D341Med (cell line): ENCODE measurements at regions not wholly inside any gene's neighbourhood (a gene's known extent, or its start where the extent isn't known, plus 50 kb on each side); places are given as distances from the start of the nearest gene placed in this dataset.
"Not testable (repeated sequence)": the region's sequence is repeated elsewhere in the genome, so short reads cannot be mapped to it uniquely, and the experiment has no call there.

ENCODE experiments used
- DNase-seq: peaks from one replicate; pipeline ENCODE4 v3.0.0; 2012; ENCODE audit warnings: low spot score

- DNase-seq: no peak
Observed at GRCh38 chr17:22265807-22266206, 573.5 kb downstream of the KCNJ18 start.

DNA sequence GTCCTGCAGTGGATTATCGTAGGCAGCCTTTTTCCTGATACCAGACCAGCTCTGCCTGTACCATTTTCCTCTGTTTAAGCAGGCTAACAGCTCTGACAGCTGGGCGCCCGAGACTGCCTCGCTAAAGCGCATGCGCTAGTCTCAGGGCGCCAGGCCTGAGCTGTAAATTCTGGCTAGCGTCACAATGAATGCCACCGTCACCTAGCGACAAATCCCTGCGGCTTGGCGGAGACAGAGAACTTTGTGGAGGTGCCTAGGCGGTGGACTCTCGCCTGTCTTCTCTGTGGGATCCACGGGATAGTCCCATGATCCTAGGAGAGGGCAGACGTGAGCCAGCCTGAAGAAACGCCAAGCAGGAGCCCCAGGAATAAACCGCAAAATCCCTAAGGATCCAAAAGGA, 573.9 kb downstream of the KCNJ18 start:
- DNase-seq: no peak

- no peak for DNase-seq
Observed at GRCh38 chr17:22267019-22267418, 574.7 kb downstream of the KCNJ18 start.

DNA sequence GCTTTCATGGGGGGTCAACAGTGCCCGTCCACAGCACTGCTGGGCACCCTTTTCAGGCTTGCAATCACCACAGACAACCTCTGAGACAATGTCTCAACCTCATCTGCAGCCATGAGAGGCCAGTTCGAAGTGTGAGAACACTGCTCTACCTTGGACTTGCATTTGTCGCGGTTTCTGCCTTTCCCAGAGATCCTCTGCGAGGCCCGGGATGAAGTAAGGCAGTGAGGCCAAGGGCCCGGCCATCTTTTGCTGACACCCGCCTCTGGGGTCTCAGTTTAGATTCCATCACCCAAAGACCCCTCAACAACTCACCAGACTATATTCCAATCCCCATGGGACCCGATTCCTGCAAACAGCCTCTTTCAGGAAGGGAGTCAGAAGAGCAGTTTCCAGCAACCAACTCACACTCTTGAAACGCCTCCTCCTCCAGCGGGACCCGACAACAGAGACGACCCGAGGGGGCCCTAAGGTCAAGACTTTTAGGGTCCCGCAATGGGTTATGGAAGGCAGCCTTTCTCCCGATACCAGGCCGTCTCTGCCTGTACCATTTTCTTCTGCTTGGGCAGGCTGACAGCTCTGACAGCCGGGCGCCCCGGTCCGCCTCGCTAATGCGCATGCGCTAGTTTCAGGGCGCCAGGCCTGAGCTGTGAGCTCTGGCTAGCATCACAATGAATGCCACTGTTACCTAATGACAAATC, 576.0 kb downstream of the KCNJ18 start:
- DNase-seq: no peak

DNA sequence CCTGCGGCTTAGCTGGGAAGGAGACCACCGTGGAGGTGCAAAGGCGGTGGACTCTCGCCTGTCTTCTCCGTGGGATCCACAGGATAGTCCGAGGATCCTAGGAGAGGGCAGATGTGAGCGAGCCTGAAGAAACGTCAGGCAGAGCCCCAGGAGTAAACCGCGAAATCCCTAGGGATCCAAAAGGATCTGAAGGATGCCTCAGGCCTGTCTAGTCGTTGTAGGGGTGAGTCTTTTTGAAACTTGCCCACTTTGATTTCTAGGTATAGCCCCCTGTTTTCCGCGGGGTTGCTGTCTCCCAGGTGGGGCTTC, 576.5 kb downstream of the KCNJ18 start:
- DNase-seq: no peak

- no peak for DNase-seq
Observed at GRCh38 chr17:22270381-22270780, 578.1 kb downstream of the KCNJ18 start.

DNA sequence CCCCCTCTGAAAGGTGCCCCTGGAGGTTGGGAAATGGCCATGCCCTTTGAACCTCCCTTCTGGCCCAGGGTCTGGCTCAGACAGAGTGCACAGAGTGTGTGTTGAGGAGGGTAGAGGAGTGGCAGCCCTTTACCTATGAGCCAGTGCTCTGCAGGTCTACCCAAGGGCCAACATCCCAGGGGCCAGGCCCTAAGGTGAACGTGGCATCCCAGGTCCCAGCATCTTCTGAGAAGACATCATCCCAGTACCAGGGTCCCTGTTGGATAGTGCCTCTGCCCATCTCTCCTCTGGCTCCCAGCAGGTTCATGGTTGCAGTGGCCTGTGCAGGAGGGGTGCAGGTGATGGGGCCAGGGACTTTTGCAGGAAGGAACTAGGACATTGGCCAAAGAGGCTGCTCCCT, 578.5 kb downstream of the KCNJ18 start:
- DNase-seq: not testable (repeated sequence)

DNA sequence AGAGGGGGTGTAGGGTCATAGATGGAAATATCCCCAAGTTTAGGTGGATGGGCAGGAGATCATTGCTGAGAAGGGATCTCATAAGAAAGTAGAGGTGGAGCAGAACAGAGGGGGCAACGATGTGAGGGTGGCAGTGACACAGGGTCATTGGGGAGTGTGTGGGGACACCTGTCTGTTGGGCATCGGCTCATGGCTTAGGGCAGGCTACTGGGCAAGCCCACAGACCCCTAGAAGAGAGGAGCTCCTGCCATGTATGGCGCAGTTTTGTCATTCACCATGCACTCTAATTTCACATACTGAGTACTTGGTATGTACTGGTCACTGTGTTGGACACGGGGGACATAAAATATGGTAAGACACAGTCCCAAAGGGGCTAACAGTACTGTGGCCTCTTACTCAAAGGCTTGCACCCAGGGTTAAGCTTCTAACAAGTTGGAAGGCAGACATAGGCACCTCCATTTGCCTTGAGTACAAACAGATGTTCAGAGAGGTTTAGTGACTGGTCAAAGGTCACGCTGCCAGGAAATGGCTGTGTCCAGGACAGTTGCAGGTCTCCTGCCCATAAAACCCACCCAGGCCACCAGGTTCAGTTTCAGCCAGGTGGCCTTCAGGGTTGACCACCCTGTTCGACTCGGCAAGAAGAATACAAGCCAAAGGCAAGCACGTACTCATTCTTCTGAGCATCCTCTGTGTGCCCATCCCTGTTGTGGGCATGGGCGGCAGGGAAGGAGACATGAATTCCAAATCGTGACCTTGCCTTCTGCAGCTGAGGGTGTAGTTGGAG, 580.2 kb downstream of the KCNJ18 start:
- peak; percentile 2 for DNase-seq

DNA sequence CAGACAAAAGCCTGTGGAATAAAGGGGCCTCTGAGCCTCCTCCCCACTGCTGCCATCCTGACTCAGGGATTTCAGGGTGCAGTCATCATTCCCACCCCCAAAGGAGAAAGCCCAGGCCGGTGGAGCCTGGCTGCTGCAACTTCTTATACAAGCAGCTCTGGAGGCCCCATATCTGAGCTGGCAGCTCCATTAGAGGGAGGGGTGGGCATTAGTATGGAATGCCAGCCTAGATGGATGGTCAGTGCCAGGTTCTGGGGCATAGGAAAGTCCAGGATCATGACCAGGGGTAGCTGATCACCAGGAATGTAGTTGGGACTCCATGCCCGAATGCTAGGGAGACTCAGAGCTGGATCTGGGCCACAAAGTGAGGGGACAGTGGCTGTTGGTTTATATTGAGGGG, 581.0 kb downstream of the KCNJ18 start:
- peak; percentile 2 for DNase-seq

DNA sequence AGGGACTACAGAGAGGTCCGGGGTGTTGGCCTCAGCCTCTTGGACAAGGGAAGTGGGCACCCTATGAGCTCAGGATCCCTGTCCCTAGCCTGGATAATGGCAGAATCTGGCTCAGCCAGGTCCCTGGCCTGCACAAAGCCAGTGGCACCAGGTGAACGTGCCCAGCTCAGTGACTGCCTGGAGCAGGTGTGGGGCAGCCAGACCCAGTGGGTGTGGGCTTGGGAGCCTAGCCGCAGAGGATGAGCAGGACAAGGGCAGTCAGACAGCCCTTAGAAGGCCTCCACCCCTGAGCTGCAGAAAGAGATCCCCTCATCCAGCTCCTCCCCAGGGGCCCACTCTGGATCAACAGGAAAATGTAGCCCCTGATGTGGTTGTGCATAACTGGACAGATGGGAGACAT, 585.3 kb downstream of the KCNJ18 start:
- no peak for DNase-seq

DNA sequence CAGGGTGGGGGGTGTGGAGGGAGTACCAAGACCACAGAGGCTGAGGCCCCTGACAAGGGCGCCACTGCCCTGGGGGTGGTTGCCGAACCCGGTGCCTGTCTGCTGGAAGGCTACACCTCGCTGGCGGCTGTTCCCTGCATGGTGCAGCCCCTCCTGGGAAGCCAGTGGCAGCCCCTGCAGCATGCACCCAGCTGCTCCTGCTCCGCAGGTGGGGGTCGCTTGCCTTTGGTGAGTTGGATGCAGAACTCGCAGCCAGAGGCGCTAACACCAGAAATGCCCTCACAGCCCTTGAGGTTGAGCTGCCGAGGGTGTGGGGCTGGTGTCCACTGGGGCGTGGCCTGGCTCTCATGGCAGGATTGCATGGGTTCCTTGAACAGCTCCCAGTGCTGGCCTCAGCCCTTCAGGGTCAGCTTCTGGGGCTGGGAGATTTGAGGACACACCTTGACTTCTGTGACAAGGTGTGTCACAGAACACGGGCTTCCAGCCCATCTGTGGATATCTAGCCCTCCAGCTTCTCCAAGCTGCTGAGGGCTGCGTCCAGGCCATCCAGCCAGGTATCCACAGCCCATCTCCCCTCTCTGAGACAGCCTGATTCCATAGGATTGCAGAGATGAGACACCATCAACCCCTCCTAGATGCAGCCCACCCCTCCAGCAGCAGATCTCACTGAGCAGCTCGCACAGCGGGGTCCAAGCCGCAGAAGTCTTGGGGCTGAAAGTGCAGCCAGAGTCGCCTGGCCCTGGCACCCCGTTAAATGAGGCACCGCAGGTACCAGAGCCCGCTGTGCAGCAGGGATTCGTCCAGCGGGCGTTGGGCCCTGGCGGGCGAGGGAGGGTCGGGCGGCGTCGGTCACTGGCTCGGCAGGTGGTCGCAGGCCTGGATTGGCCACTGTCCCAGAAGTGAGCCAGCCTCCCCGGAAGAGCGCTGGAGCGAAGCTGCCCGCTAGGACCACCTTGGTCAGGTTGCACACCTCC, 586.3 kb downstream of the KCNJ18 start:
- DNase-seq: peak; percentile 12

DNA sequence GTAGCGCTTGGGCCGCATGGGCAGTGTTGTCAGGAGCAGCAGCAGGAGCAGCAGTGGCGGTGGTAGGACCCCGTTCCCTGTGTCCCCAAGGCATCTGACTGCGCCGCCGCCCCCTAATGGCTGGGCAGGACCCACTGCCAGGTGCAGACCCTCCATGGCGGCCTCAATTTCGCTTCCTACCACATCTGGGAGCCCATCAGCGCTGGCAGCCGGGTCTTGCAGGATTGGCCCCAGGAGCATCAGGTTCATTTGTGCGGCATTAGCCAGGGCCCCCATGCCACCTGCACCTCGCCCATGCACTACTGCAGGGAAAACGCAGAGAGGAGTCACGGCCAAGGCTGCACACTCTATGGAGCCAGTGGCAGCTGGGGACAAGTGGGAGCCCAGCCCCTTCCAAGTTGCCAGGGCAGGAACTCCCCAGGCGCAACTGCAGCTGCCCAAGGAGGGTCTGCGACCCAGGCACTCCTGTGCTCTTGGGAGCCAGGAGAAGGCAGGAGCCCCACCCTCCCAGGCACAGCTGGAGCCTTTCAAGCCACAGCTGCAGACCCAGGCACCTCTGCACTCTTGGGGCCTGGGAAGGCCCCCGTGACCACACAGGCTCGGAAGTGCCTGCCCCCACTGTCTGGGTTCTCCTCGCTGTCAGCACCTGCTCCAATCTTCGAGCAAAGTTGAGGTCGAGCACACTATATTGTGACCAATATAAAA, 594.2 kb downstream of the KCNJ18 start:
- DNase-seq: peak; percentile 4

GRCh38 chr17:22298484-22298951, 606.2 kb downstream of the KCNJ18 start:
- DNase-seq: not testable (repeated sequence)

GRCh38 chr17:22300177-22300576, 607.9 kb downstream of the KCNJ18 start:
- DNase-seq: no peak

GRCh38 chr17:22300731-22301352, 608.5 kb downstream of the KCNJ18 start:
- DNase-seq: no peak

GRCh38 chr17:22301353-22301745, 609.0 kb downstream of the KCNJ18 start:
- no peak for DNase-seq

DNA sequence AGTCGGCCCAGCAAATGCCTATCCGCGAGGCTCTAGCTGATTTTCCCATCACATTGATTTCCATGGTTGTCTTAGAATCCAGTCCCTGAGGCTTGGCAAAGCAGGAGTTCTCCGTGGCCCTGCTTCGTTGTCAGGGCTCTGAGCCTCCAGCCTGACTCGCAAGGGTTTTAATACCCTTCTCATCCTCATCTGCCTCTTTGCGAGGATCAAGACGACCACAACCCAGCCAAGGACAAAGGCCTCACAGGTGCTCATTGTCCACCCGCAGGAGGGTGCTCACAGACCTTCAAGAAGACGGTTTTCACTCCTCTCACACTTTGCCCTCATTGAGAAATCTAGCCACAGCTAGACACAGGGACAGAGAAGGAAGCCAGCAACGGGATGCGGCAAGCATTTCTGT, 610.8 kb downstream of the KCNJ18 start:
- DNase-seq: no peak

GRCh38 chr17:22303865-22304264, 611.5 kb downstream of the KCNJ18 start:
- DNase-seq: no peak

- no peak for DNase-seq
Observed at GRCh38 chr17:22304667-22305303, 612.5 kb downstream of the KCNJ18 start.

DNA sequence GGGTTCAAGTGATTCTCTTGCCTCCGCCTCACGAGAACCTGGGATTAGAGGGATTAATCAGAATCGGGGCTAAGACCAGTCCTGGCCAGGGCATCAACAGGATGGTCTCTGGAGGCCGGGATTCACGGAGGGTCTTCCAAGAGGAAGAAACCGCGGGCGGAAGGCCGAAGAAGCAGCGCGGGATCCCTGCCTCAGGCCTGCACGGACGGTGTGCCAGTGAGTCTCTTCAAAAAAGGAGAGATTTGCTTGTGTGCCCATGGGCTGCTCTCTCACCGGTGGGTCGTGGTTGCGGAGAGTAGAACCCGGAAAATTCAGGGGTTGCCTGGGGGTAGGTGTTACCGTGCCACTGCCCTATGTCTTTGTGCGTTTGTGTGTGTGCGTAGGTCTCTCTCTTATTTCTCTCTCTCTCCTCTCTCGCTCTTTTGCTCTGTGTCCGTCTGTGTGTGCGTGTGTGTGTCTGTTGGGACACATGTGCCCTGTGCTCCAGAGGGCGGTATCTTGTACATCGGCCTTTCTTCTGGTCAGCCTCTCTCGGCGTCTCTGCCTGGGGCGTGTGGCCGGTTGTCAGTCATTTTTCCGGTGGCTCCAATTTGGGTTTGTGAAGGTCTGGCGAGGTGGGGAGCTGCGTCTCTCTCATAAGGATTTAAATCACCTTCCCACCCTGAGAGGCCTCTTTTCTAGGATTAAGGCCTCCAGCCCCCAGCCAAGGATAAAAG, 613.2 kb downstream of the KCNJ18 start:
- no peak for DNase-seq
